GM23248 (cell line): ENCODE measurements at regions not wholly inside any gene's neighbourhood (a gene's known extent, or its start where the extent isn't known, plus 50 kb on each side); places are given as distances from the start of the nearest gene placed in this dataset.

Experiments used
- EZH2 ChIP-seq: fragments of 200-600 bp; sonication (generic); IDR thresholded peaks from 2 replicates; pipeline ENCODE4 v1.6.1; 2018; ENCODE audit warnings: antibody characterized with exemption, mild to moderate bottlenecking; ENCODE audit not compliant: insufficient read depth, poor library complexity, severe bottlenecking
- EZH2phosphoT487 ChIP-seq: fragments of 200-600 bp; sonication (generic); IDR thresholded peaks from 2 replicates; pipeline ENCODE4 v1.6.1; 2018; ENCODE audit warnings: antibody characterized with exemption, moderate library complexity, mild to moderate bottlenecking, low read depth; ENCODE audit not compliant: insufficient read depth

GRCh38 chr9:100725371-100725770 lies 147.5 kb downstream of the CAVIN4 start:
- TF ChIP-seq EZH2 = no peak
- no peak for TF ChIP-seq EZH2phosphoT487
